HG02763 (cell line): ENCODE measurements at regions not wholly inside any gene's neighbourhood (a gene's known extent, or its start where the extent isn't known, plus 50 kb on each side); places are given as distances from the start of the nearest gene placed in this dataset.

Experiments
- ATAC-seq: cut with Tn5 transposase; IDR thresholded peaks from one replicate; pipeline ENCODE4 v1.9.1; 2021; ENCODE audit warnings: mild to moderate bottlenecking, moderate library complexity; ENCODE audit not compliant: unreplicated experiment

GRCh38 chr6:9428421-9429172 lies 986.3 kb downstream of the TFAP2A start:
- ATAC-seq, result no peak

DNA sequence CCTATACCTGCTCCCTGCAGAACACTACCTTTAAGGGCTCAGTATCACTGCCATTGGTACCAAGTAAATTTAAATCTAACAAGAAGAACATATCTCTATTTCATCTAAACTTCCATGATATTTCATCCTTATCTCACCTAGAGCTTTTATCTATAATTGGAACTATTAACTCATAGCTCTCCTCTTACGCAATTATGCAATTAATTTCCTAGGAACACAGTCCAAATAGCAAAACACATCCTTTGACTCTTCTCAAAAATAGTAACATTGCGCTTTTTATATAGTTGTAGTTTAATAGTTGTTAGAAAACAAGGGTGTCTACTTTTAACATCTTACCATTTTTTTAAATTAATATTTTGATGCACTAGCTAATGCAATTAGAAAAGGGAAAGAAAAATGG lies 986.8 kb upstream of the SLC35B3 start:
- no peak for ATAC-seq

DNA sequence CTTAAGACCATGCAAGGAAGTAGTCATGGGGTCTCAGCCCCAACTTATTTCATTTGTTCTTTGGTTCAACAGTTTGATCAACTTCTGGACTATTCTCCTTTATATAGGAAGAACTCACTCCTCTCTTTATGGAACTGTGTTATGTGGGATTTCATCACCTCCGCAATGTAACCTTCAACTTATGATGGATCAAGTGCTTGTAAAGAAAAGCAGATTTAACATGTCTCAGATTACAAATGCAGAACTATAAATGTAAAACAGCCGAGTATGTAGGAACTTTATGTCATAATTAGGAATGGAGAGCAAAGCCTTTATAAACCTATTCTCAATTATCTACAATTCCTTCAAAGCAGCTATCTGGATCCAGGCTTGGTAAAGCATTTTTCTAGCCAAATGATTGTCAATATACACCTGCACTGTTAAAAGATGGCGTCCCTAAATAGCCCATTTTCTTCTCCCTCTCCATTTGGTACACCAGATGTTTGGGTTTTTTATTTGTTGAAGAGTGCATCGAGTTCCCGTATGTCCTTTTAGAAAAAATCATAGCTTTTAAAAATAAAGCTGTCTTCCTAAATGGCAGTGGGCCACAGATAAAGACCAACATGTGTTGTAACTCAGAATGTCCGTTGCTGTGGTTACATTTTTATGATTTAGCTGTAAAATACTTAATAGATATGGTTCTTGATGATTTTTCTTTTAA lies 985.1 kb upstream of the SLC35B3 start:
- no peak for ATAC-seq

- ATAC-seq, result no peak
These were observed 982.1 kb upstream of the SLC35B3 start for GRCh38 chr6:9417400-9417799.

GRCh38 chr6:9412951-9413559 lies 977.7 kb upstream of the SLC35B3 start:
- no peak for ATAC-seq

GRCh38 chr6:9409126-9409525 lies 973.8 kb upstream of the SLC35B3 start:
- ATAC-seq, result no peak

DNA sequence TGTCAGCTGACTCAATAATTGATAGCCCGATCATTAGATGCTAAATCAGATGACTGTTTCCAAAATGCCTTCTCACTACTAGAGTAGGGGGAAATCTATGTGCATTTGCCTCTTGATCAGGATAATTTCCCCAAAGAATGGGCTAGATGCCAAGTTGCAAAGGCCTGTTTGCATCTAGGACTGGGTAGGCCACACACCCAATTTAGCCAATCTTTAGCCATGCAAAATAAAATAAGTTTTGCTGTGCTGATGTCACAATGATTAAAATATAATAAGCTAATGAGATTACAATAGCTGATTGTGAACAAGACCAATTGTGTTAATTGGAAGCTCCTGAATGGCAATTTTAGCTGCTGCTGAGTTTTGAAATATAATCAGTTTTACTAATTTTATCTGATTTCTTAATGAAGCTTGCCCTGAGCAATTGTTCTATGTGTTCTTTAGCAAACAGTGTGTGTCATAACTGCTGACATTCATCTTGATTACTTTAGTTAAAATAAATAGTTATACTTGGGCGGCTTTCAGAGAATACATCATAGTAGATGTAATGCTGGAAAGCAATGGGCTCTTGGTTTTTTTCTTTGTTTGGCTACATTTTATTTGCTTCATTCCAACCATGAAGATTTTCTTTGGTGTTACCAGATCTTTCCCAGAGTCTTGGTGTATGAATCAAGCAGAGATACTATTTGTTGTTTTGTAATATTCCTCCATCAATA lies 973.2 kb upstream of the SLC35B3 start:
- ATAC-seq, result no peak

- ATAC-seq, result no peak
These were observed 970.5 kb upstream of the SLC35B3 start for GRCh38 chr6:9405825-9406224.

DNA sequence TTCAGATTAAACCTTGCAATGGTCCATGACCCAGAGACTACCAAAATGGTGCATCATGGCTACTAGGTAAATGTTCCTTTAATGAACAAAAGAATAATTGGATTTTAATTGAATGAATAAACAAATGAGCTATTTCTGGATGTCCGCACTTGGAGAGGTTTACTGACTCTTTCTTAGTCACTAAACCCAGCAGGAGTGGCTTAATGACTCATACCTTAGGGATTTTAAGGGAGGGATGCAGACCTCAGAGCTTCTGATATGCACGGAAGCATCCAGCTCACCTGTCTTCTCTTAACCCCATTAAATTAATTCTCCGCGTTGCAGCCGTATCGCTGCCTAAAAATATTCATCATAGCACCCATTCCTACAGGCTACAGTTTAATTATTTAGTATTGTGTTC lies 970.0 kb upstream of the SLC35B3 start:
- no peak for ATAC-seq

GRCh38 chr6:9404351-9405146 lies 969.2 kb upstream of the SLC35B3 start:
- no peak for ATAC-seq

- ATAC-seq, result no peak
These were observed 968.4 kb upstream of the SLC35B3 start for GRCh38 chr6:9403736-9404135.

DNA sequence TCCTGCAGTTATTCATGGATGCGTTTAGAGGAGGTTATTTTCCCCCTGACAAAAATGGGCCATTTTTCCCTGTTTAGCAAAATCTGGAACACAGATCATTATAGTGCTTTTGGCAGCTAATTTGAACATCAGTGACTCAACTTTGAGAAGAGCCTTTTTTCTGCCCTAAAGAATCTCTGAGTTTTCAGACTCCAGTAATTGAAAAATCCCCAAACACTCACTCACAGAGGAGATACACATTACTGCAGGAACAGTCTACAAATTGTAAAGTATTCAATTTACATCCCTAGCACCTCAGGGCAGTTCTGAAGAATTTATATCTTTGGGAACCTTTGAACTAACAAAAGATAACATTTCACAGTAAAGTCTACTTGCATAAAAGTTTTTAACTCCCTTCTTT lies 966.6 kb upstream of the SLC35B3 start:
- ATAC-seq, result no peak

GRCh38 chr6:9399916-9400315 lies 964.6 kb upstream of the SLC35B3 start:
- ATAC-seq, result no peak

GRCh38 chr6:9398767-9399373 lies 963.5 kb upstream of the SLC35B3 start:
- no peak for ATAC-seq

GRCh38 chr6:9398071-9398766 lies 962.9 kb upstream of the SLC35B3 start:
- no peak for ATAC-seq

DNA sequence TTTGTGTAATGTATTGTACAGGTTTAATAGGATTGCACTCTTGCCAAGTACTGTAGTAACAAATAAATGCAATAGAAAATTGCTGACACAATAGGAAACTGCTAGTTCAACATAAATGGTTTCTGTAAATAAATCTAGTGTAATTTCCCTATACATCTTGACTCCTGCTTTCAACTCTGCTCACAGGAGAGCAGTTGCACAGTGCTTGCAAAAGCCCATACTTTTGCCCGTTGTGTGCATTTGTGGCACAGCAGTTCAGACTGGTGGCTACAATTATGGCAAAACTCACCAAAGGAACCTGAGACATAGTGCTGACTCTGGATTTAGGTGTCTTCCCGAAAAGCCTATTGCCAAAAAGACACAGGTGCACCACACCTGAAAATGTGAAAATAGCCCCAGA lies 953.3 kb upstream of the SLC35B3 start:
- no peak for ATAC-seq

- no peak for ATAC-seq
These were observed 945.2 kb upstream of the SLC35B3 start for GRCh38 chr6:9380568-9380967.

DNA sequence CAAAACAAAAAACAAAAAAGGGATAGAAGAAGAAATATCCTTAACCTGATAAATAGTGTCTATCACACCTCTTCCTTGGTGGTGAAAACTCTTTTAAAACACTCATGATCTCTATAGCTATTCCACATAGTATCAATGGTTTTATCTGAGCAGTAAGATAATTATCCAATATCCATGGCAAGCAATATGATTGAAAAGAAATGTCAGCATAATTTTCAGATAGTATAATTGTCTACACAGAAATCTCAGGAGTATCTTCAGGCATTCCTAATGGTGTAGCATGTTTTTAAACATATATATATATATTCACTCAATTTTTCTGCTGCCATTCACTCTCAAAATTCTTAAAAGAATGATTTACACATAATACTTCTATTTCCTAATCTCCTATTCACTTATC lies 938.0 kb upstream of the SLC35B3 start:
- ATAC-seq, result no peak

DNA sequence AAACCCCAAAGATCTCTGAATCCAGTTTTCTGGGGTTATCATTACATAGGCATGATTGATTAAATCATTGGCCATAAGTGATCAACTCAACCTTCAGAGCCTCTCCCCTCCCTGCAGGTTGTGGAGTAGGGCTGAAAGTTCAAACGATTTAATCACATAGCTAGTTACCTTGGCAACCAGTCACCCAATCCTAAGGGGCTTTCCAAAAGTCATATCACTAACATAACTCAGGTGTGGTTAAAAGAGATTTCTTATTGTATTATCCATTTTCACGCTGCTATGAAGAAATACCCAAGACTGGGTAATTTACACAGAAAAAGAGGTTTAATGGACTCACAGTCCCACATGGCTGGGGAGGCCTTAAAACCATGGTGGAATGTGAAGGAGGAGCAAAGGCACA lies 935.1 kb upstream of the SLC35B3 start:
- ATAC-seq, result no peak

- no peak for ATAC-seq
These were observed 930.0 kb upstream of the SLC35B3 start for GRCh38 chr6:9365378-9365777.
